ENCODE measurements at regions not wholly inside any gene's neighbourhood (a gene's known extent, or its start where the extent isn't known, plus 50 kb on each side); places are given as distances from the start of the nearest gene placed in this dataset.

DNA sequence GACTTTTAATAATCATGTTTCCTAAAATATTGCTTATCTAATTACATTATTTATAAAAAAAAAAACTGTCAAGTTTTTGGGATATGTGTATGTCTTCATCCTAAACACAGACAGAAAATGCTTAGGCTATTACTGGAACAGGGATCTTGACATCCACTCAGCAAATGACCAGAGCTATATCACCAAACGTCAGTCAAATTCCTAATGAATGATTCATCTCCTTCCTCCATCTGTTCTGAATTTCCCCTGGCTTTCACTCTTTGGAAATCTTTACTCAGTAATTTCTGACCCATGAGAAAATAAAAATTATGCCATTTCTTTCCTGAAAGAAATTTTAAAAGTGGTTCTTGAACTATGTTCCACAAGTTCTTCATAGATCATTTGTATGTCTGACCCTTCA, 552.4 kb upstream of the KCND2 start:
- TF ChIP-seq, protein P1, sequence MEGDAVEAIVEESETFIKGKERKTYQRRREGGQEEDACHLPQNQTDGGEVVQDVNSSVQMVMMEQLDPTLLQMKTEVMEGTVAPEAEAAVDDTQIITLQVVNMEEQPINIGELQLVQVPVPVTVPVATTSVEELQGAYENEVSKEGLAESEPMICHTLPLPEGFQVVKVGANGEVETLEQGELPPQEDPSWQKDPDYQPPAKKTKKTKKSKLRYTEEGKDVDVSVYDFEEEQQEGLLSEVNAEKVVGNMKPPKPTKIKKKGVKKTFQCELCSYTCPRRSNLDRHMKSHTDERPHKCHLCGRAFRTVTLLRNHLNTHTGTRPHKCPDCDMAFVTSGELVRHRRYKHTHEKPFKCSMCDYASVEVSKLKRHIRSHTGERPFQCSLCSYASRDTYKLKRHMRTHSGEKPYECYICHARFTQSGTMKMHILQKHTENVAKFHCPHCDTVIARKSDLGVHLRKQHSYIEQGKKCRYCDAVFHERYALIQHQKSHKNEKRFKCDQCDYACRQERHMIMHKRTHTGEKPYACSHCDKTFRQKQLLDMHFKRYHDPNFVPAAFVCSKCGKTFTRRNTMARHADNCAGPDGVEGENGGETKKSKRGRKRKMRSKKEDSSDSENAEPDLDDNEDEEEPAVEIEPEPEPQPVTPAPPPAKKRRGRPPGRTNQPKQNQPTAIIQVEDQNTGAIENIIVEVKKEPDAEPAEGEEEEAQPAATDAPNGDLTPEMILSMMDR (IDR thresholded peaks at IDR 0.05; ENCODE audit: insufficient read depth, low read length, poor library complexity, severe bottlenecking): no peak
- TF ChIP-seq EZH2phosphoT487 (conservative IDR thresholded peaks at IDR 0.05; ENCODE audit: low read length): no peak
- Histone ChIP-seq H3F3A (ENCODE audit: insufficient read depth) (no peaks in the 10 kb centered on the region), H3K36me3 (ENCODE audit: low read length) (no peaks in the 10 kb centered on the region), H4K20me1 (ENCODE audit: low read depth, low read length) (no peaks in the 10 kb centered on the region), H3K27ac (ENCODE audit: low read depth, low read length) (no peak overlapping the region), H3K4me3 (ENCODE audit: insufficient read depth, low read length, poor library complexity, severe bottlenecking) (no peak overlapping the region), H2AFZ (ENCODE audit: low read depth, low read length, severe bottlenecking) (no peak overlapping the region), H3K9me3 (ENCODE audit: insufficient read depth, low read length) (no peaks in the 10 kb centered on the region), H3K27me3 (ENCODE audit: low read length) (no peaks in the 10 kb centered on the region), H3K79me2 (ENCODE audit: insufficient read depth, low read length) (no peaks in the 10 kb centered on the region), H3K4me2 (ENCODE audit: low read depth, low read length, poor library complexity, severe bottlenecking) (no peak overlapping the region), H3K9me2 (replicated peaks; ENCODE audit: insufficient read depth, low read length) (no peaks in the 10 kb centered on the region), H3K9ac (ENCODE audit: low read length) (no peak overlapping the region)

DNA sequence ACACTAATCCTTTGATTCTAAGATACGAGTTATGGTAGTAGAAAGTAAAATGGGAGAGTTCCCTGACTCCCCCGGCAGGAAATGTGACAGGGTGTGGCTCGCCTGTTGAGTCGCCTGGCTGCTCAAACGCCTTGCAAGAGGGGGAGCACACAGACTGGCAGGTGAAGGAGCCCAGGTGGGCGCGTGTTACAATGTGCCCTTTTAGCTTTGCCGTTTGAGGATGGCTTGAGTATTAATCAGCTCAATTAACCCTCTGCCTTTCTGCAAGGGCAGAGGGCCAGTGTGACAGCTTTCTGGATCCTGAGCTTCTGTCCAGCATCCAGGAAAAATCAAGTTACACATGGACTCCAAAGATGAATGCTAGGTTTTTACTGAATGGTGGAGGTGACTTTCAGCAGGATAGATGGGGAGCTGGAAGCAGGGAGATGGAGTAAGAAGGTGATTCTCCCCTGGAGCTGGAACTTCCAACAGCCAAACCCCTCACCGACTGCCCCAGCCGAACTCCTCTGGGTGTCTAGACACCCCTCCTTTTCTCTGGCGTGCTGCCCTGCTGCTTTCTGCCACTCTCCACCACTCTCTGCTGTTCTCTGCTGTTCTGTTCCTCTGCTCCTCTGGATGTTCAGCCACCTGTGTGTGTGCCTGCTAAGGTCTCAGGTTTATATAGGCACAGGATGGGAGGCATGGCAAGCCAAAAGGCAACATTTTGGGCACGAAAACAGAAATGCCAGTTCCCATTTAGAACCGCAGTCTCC, 548.8 kb upstream of the KCND2 start:
- TF ChIP-seq, protein P1 (IDR thresholded peaks at IDR 0.05; ENCODE audit: insufficient read depth, low read length, poor library complexity, severe bottlenecking): no peak
- no peak for TF ChIP-seq EZH2phosphoT487 (conservative IDR thresholded peaks at IDR 0.05; ENCODE audit: low read length)
- no peaks in the 10 kb centered on the region for H3F3A ChIP-seq (ENCODE audit: insufficient read depth)
- H3K79me2 ChIP-seq (ENCODE audit: insufficient read depth, low read length): no peaks in the 10 kb centered on the region
- H3K9me3 ChIP-seq (ENCODE audit: insufficient read depth, low read length): no peaks in the 10 kb centered on the region
- no peak overlapping the region for H2AFZ ChIP-seq (ENCODE audit: low read depth, low read length, severe bottlenecking)
- no peaks in the 10 kb centered on the region for H3K9me2 ChIP-seq (replicated peaks; ENCODE audit: insufficient read depth, low read length)
- no peaks in the 10 kb centered on the region for H3K36me3 ChIP-seq (ENCODE audit: low read length)
- no peak overlapping the region for H3K4me3 ChIP-seq (ENCODE audit: insufficient read depth, low read length, poor library complexity, severe bottlenecking)
- H4K20me1 ChIP-seq (ENCODE audit: low read depth, low read length): no peaks in the 10 kb centered on the region
- no peaks in the 10 kb centered on the region for H3K27me3 ChIP-seq (ENCODE audit: low read length)
- H3K4me2 ChIP-seq (ENCODE audit: low read depth, low read length, poor library complexity, severe bottlenecking): no peak overlapping the region
- no peak overlapping the region for H3K9ac ChIP-seq (ENCODE audit: low read length)
- no peak overlapping the region for H3K27ac ChIP-seq (ENCODE audit: low read depth, low read length)

DNA sequence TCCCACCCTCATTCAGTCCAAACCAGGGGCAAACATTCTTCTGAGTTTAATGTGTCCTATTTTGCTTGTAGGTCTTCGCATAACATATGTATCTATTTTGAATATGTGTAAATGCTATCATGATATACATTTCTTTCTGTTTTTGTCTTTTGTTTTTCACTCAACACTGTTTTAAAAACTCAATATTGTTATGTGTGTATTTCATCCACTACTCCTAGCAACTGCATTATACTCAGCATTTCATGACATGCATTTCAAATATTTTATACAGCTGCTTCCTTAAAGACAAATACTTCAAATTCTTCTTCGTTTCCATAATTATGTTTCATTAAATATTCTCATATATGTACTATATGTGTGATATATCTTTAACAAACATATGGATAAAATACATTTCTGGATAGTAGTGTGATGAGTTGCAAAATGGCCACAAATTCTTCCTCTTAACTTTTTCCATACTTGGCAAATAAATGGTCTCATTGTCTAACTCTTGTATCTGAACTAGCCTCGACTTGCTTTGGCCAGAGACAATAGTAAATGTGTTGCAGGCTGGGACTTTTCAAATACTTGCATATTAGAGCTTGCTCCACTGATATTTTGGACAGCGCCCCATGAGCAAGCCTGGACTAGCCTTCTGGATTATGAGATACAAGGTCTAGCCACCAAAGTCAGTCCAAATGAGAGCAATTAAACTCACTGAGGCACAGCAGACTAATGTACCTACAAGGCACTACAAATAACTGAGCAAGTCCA, 539.7 kb upstream of the KCND2 start:
- no peak overlapping the region for H3K9ac ChIP-seq (ENCODE audit: low read length)
- no peak overlapping the region for H3K27ac ChIP-seq (ENCODE audit: low read depth, low read length)
- H3F3A ChIP-seq (ENCODE audit: insufficient read depth): no peaks in the 10 kb centered on the region
- no peaks in the 10 kb centered on the region for H3K27me3 ChIP-seq (ENCODE audit: low read length)
- no peaks in the 10 kb centered on the region for H3K9me3 ChIP-seq (ENCODE audit: insufficient read depth, low read length)
- H4K20me1 ChIP-seq (ENCODE audit: low read depth, low read length): no peaks in the 10 kb centered on the region
- no peaks in the 10 kb centered on the region for H3K79me2 ChIP-seq (ENCODE audit: insufficient read depth, low read length)
- H3K36me3 ChIP-seq (ENCODE audit: low read length): no peaks in the 10 kb centered on the region
- no peaks in the 10 kb centered on the region for H3K9me2 ChIP-seq (replicated peaks; ENCODE audit: insufficient read depth, low read length)
- no peak for TF ChIP-seq EZH2phosphoT487 (conservative IDR thresholded peaks at IDR 0.05; ENCODE audit: low read length)
- TF ChIP-seq, protein P1 (IDR thresholded peaks at IDR 0.05; ENCODE audit: insufficient read depth, low read length, poor library complexity, severe bottlenecking): no peak
- H3K4me3 ChIP-seq (ENCODE audit: insufficient read depth, low read length, poor library complexity, severe bottlenecking): no peak overlapping the region
- no peak overlapping the region for H2AFZ ChIP-seq (ENCODE audit: low read depth, low read length, severe bottlenecking)
- H3K4me2 ChIP-seq (ENCODE audit: low read depth, low read length, poor library complexity, severe bottlenecking): no peak overlapping the region
